Neural crest cell (in vitro differentiated cells): ENCODE measurements at regions not wholly inside any gene's neighbourhood (a gene's known extent, or its start where the extent isn't known, plus 50 kb on each side); places are given as distances from the start of the nearest gene placed in this dataset.

ENCODE experiments used
- DNase-seq: peaks from one replicate; pipeline ENCODE4 v3.0.0; 2021; ENCODE audit warnings: low read depth, mixed read lengths, low spot score
- H3K27ac Mint-ChIP-seq: one replicate; pipeline ENCODE4 v1.8.0; 2021; ENCODE audit warnings: mild to moderate bottlenecking, mixed read lengths; ENCODE audit not compliant: unreplicated experiment
- H3K27me3 Mint-ChIP-seq: 2 replicates; pipeline ENCODE4 v1.8.0; 2021; ENCODE audit warnings: low read depth, mild to moderate bottlenecking, mixed read lengths
- H3K36me3 Mint-ChIP-seq: 2 replicates; pipeline ENCODE4 v1.8.0; 2021; ENCODE audit warnings: low read depth, mild to moderate bottlenecking, mixed read lengths
- H3K4me1 Mint-ChIP-seq: 2 replicates; pipeline ENCODE4 v1.8.0; 2021; ENCODE audit warnings: mixed read lengths
- H3K4me3 Mint-ChIP-seq: one replicate; pipeline ENCODE4 v1.8.0; 2021; ENCODE audit warnings: mild to moderate bottlenecking, mixed read lengths
- H3K9me3 Mint-ChIP-seq: 2 replicates; pipeline ENCODE4 v1.8.0; 2021; ENCODE audit warnings: mixed read lengths
- TF ChIP-seq, protein P1 (sequence below): fragments of 200-600 bp; sonication (generic); conservative IDR thresholded peaks from 2 replicates; pipeline ENCODE4 v1.5.0; 2021; ENCODE audit warnings: antibody characterized with exemption, mild to moderate bottlenecking

DNA sequence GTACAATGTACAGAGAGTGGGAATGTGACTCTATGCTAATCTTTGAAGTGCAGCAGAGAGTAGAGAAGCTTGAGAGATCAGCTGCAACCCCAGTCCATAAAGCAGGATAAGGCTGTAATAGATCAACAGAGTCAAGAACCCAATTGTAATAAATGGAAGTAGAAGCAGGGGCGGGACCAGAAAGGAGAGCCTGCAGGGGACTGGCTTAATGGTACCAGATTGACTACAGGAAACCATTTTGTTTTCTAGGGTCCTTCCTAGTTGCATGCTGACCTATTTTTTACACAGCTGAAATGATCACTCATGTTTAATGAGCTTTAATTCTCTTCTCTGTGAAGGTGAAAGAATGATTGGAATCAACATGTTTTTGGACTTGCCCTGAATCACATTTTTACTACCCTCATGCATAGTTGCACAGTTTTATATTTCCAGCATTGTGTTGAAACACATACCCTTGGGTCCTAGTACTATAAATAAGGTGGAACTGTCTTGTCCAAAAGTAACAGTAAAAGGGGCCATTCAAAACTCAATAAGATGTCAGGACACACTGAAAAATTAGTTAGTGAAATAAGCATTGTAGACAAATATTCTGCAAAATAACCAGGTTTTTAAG lies 69.8 kb downstream of the GPR88 start:
- H3K27ac Mint-ChIP-seq, result no peak overlapping the region

DNA sequence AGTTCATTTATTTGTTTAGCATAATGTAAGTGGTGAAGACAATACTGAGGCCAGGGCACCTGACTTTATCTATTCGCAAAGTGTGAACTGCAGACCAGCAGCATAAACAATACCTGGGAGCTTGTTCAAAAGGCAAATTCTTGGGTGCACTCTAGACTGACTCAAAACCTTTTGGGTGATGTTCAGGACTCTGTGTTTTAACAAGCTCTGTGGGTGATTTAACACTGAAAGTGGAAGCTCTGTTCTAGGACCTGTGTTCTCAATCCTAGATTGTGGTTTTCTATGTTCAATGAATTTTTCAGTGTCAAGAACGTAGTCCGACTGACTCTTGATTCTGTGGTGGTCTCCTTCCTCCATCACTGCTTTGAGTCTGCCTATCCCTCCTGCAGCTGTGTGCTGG lies 71.9 kb downstream of the GPR88 start:
- TF ChIP-seq, protein P1, sequence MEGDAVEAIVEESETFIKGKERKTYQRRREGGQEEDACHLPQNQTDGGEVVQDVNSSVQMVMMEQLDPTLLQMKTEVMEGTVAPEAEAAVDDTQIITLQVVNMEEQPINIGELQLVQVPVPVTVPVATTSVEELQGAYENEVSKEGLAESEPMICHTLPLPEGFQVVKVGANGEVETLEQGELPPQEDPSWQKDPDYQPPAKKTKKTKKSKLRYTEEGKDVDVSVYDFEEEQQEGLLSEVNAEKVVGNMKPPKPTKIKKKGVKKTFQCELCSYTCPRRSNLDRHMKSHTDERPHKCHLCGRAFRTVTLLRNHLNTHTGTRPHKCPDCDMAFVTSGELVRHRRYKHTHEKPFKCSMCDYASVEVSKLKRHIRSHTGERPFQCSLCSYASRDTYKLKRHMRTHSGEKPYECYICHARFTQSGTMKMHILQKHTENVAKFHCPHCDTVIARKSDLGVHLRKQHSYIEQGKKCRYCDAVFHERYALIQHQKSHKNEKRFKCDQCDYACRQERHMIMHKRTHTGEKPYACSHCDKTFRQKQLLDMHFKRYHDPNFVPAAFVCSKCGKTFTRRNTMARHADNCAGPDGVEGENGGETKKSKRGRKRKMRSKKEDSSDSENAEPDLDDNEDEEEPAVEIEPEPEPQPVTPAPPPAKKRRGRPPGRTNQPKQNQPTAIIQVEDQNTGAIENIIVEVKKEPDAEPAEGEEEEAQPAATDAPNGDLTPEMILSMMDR, result no peak
- Mint-ChIP-seq H3K4me1 (no peaks in the 10 kb centered on the region), H3K36me3 (no peaks in the 10 kb centered on the region), H3K27me3 (peaks cover 3% of the 10 kb centered on the region), H3K9me3 (peaks cover 4% of the 10 kb centered on the region), H3K27ac (no peak overlapping the region), H3K4me3 (no peak overlapping the region)
- DNase-seq, result no peak

More for the DNA sequence above, 69.8 kb downstream of the GPR88 start:
- TF ChIP-seq, protein P1, result no peak
- Mint-ChIP-seq H3K9me3 (peaks cover 6% of the 10 kb centered on the region), H3K4me3 (no peak overlapping the region), H3K27me3 (peaks cover 3% of the 10 kb centered on the region), H3K36me3 (peaks cover 3% of the 10 kb centered on the region), H3K4me1 (no peaks in the 10 kb centered on the region)
- no peak for DNase-seq

DNA sequence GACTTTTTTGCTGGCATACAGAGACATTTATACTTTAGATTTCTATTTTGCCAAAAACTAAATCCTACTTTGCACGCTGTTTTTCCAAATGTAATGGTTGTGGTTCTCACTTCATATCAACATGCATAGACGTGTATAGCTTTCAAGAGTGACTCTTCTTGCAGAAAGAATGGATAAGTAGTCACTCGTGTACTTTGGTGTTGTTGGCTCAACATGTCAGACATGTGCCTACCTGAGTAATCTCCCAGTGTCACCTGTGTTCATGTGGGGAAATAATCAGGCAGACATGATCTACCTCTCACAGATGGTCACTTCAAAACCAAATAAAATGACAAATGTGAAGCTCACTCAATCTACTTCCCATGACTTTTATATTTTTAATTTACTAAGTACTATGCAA lies 73.1 kb downstream of the GPR88 start:
- no peak for DNase-seq
- TF ChIP-seq, protein P1, result no peak
- no peaks in the 10 kb centered on the region for H3K36me3 Mint-ChIP-seq
- no peak overlapping the region for H3K4me3 Mint-ChIP-seq
- no peaks in the 10 kb centered on the region for H3K9me3 Mint-ChIP-seq
- peaks cover 3% of the 10 kb centered on the region for H3K27me3 Mint-ChIP-seq
- no peaks in the 10 kb centered on the region for H3K4me1 Mint-ChIP-seq
- no peak overlapping the region for H3K27ac Mint-ChIP-seq

DNA sequence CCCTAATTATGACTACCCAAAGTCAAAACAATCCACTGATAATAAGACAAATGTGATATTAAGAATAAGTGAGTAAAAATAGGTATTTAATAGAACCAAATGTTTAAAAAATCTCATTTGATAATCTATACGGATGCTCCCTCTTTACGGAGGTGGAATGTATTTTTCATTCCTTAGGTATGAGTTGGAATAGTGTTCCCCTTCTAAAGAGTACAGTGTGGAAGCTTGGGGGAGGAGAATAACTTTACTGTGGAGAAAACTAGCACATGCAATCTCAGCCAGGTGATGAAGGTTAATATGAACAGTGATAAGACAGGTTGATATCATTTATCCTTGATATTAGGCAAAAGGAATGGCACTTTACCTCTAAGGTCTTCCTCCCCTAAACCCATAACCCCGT lies 74.6 kb downstream of the GPR88 start:
- Mint-ChIP-seq H3K27ac (no peak overlapping the region), H3K4me3 (no peak overlapping the region), H3K27me3 (peaks cover 3% of the 10 kb centered on the region), H3K9me3 (no peaks in the 10 kb centered on the region), H3K36me3 (no peaks in the 10 kb centered on the region), H3K4me1 (no peaks in the 10 kb centered on the region)
- TF ChIP-seq, protein P1, result no peak
- no peak for DNase-seq

DNA sequence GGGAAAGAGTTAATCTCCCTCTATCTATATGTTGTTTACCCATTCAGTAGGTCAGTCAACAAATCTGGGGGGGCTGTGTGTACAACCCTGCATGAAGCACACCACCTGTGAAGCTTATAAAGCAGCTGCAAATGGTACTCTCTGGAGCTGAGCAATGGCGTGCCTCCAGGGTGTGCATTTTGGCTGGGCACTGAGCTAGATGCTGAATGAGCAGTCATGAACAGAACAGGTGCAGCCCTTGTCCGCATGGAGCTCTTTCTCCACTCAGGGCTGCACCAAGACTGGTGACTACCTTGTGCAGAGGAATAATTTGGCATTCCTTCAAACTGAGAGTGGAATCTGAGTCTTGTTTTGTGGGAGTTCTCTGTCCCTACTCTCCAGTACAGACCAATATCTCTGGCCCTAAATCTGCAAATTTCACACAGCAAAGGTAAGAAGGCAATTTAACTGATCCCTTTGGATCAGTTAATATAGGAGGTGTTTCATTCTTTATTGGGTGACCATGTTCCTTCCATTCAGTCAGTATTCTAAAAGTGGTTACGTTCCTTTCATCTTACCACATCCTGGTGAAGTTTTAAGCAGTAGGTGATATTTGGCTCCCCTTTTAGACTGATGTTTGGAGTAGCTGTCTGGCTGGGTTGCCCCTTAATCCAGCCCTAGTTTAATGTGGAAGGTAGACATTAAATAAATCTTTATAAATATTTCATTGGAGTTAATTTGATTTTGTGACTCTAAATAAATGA lies 76.0 kb downstream of the GPR88 start:
- H3K4me1 Mint-ChIP-seq, result no peaks in the 10 kb centered on the region
- H3K27ac Mint-ChIP-seq, result no peak overlapping the region
- H3K4me3 Mint-ChIP-seq, result no peak overlapping the region
- no peaks in the 10 kb centered on the region for H3K36me3 Mint-ChIP-seq
- peaks cover 3% of the 10 kb centered on the region for H3K27me3 Mint-ChIP-seq
- TF ChIP-seq, protein P1, result no peak
- DNase-seq, result no peak
- H3K9me3 Mint-ChIP-seq, result no peaks in the 10 kb centered on the region
